ENCODE measurements at regions not wholly inside any gene's neighbourhood (a gene's known extent, or its start where the extent isn't known, plus 50 kb on each side); places are given as distances from the start of the nearest gene placed in this dataset.

DNA sequence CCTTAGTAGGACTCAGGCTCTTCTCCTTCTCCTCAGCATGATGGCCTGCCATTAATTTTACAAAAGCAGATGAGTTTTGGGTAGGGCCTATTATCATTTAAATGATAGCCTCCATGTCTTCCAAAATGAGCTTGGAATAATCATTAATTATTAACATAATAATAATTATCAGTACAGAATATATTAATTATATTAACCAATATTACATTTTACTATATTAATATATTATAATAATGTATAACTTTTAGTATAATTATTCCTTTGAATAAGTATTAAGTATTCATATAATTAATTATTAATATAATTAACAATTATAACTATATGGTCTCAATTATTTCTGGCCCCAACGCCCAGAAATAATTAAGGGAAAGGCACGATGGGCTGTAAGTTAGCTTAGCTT lies 318.6 kb upstream of the ADGRL4 start:
- ATAC-seq (ENCODE audit: insufficient read depth, low FRiP score) (no peak), DNase-seq (no peak)
- TF ChIP-seq, protein P1, sequence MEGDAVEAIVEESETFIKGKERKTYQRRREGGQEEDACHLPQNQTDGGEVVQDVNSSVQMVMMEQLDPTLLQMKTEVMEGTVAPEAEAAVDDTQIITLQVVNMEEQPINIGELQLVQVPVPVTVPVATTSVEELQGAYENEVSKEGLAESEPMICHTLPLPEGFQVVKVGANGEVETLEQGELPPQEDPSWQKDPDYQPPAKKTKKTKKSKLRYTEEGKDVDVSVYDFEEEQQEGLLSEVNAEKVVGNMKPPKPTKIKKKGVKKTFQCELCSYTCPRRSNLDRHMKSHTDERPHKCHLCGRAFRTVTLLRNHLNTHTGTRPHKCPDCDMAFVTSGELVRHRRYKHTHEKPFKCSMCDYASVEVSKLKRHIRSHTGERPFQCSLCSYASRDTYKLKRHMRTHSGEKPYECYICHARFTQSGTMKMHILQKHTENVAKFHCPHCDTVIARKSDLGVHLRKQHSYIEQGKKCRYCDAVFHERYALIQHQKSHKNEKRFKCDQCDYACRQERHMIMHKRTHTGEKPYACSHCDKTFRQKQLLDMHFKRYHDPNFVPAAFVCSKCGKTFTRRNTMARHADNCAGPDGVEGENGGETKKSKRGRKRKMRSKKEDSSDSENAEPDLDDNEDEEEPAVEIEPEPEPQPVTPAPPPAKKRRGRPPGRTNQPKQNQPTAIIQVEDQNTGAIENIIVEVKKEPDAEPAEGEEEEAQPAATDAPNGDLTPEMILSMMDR (IDR thresholded peaks at IDR 0.05; ENCODE audit: control extremely low read depth, extremely low read depth) = no peak
- Histone ChIP-seq H3K9ac (ENCODE audit: insufficient read depth in 1 of 2, low read length in 2 of 2) (no peak overlapping the region), H3K27ac (ENCODE audit: low read depth in 1 of 2, low read length in 1 of 2) (no peak overlapping the region), H3K4me1 (ENCODE audit: control insufficient read depth in 5 of 5, insufficient read depth in 5 of 5, low read length in 5 of 5) (no peaks in the 10 kb centered on the region), H3K9me3 (ENCODE audit: control insufficient read depth in 4 of 4, insufficient read depth in 3 of 4, low read length in 3 of 4) (no peaks in the 10 kb centered on the region), H3K27me3 (ENCODE audit: control insufficient read depth in 3 of 3, insufficient read depth in 3 of 3, low read length in 2 of 3) (no peaks in the 10 kb centered on the region), H3K36me3 (ENCODE audit: control insufficient read depth in 4 of 4, insufficient read depth in 4 of 4, low read length in 4 of 4) (no peaks in the 10 kb centered on the region), H3K4me3 (no peak overlapping the region)
- WGBS, 2 donors = 93 to 96% methylated on average over 2 of the region's 2 CpGs

DNA sequence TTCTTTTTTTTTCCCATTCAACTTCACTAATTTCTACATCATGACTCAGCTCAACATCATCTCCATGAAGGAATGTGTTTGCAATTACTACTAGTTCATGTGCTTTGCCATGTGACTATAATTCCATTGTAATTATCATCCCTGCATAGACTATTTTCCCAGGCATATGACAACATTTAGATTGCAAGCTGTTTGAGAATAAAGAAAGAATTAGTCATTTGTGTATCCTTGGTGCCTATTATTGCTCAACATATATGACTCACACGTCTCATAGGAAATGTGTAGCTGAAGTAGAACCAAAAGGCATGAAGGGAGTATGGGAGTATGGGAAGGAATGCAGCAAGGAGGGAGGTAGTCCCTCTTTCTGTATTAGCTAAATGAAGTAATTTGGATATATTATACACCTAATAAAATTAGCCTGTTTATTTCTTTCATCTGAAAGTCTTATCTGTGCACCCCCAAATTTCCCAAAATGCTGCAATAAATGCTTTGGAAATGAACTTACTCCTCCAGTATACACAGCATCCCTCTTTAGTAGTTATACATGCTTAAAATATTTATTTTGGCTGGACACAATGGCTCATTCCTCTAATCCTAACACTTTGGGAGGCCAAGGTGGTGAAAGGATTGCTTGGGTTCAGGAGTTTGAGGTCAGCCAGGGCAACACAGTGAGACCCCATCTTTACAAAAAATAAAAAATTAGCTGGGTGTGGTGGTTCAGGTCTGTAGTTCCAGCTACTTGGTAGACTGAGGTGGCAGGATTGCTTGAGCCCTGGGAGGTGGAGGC lies 316.9 kb upstream of the ADGRL4 start:
- Histone ChIP-seq H3K9me3 (ENCODE audit: control insufficient read depth in 4 of 4, insufficient read depth in 3 of 4, low read length in 3 of 4) (no peaks in the 10 kb centered on the region), H3K27ac (ENCODE audit: low read depth in 1 of 2, low read length in 1 of 2) (no peak overlapping the region), H3K4me1 (ENCODE audit: control insufficient read depth in 5 of 5, insufficient read depth in 5 of 5, low read length in 5 of 5) (no peaks in the 10 kb centered on the region), H3K27me3 (ENCODE audit: control insufficient read depth in 3 of 3, insufficient read depth in 3 of 3, low read length in 2 of 3) (no peaks in the 10 kb centered on the region), H3K4me3 (no peak overlapping the region), H3K36me3 (ENCODE audit: control insufficient read depth in 4 of 4, insufficient read depth in 4 of 4, low read length in 4 of 4) (no peaks in the 10 kb centered on the region), H3K9ac (ENCODE audit: insufficient read depth in 1 of 2, low read length in 2 of 2) (no peak overlapping the region)
- peak; percentile 66 for ATAC-seq (ENCODE audit: insufficient read depth, low FRiP score)
- WGBS, 2 donors = 31 to 50% methylated on average over 1 of the region's 1 CpG
- TF ChIP-seq, protein P1 (IDR thresholded peaks at IDR 0.05; ENCODE audit: control extremely low read depth, extremely low read depth) = no peak
- no peak for DNase-seq

DNA sequence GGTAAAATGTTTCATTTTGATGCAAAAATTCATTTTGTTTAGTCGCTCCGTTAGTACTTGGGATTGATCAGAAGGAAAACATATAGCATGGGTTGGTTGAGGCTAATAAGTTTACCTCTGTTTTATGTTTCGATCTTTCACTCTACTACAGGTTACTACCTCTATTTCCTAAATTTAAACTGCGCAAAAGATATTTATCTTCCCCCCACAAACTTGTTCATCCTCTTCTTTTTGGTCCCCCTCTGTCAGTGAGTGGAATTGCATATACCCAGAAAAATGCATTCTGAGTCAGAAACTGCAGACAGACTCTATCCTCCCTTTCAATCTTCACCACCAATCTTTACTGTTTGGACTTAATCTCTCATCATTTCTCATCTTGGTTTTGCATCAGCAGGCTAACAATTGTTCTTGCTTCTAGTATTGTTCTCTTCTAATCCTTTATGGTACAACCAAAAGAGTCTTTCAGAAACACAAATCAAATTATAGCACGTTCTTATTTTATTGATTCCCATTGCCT lies 316.0 kb upstream of the ADGRL4 start:
- Histone ChIP-seq H3K36me3 (ENCODE audit: control insufficient read depth in 4 of 4, insufficient read depth in 4 of 4, low read length in 4 of 4) (no peaks in the 10 kb centered on the region), H3K27me3 (ENCODE audit: control insufficient read depth in 3 of 3, insufficient read depth in 3 of 3, low read length in 2 of 3) (no peaks in the 10 kb centered on the region), H3K4me1 (ENCODE audit: control insufficient read depth in 5 of 5, insufficient read depth in 5 of 5, low read length in 5 of 5) (no peaks in the 10 kb centered on the region), H3K4me3 (no peak overlapping the region), H3K9me3 (ENCODE audit: control insufficient read depth in 4 of 4, insufficient read depth in 3 of 4, low read length in 3 of 4) (no peaks in the 10 kb centered on the region), H3K9ac (ENCODE audit: insufficient read depth in 1 of 2, low read length in 2 of 2) (no peak overlapping the region), H3K27ac (ENCODE audit: low read depth in 1 of 2, low read length in 1 of 2) (no peak overlapping the region)
- ATAC-seq (ENCODE audit: insufficient read depth, low FRiP score) (no peak), DNase-seq (no peak)
- 94 to 96% methylated on average over 5 of the region's 5 CpGs for WGBS, 2 donors
- TF ChIP-seq, protein P1 (IDR thresholded peaks at IDR 0.05; ENCODE audit: control extremely low read depth, extremely low read depth) = no peak

All from lung (tissue), 11 donors.